ENCODE measurements at regions not wholly inside any gene's neighbourhood (a gene's known extent, or its start where the extent isn't known, plus 50 kb on each side); places are given as distances from the start of the nearest gene placed in this dataset.

DNA sequence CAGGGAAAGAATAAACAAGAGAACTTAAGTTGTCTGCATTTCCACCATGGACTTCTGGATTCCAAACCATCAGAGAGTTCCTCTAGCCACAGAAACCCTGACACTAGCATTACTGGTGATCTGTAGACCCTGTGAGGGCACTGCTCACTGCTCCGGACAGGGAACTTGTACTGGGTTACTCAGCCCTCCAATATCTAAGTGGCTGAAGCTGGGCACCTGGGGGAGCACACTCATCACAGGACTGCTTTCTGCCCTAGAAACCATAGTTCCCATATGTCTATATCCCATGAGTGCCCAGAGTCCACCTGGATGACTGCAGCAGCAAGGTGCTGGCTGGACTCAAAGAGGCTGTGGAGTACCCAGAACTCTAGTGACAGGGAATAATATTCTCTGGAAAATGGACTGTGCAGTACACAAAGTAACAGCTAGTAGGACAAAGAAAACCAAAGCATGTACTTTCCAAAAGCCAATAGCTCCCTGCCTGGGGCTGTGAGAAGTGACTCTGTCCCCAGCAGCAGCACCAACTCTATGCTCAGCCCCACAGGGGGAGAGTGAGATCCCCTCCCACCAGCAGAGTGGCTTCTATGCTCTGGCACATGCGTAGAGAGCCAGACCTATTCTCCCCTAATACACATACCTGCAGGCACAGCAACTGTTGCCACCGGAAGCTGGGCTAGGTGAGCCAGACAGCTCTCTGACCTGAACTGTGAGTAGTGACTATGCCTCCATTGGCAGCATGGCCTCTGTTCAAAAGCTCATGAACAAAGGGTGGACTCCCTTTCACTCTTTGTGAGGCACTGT, 472.9 kb upstream of the FTMT start:
- TF ChIP-seq CTCF (IDR thresholded peaks at IDR 0.05) (no peak), POLR2A (IDR thresholded peaks at IDR 0.05; ENCODE audit: low read length) (no peak), EP300 (IDR thresholded peaks at IDR 0.05) (no peak), CBX8 (IDR thresholded peaks at IDR 0.05) (no peak), POLR2AphosphoS2 (conservative IDR thresholded peaks at IDR 0.05; ENCODE audit: low read length) (no peak), E2F6 (IDR thresholded peaks at IDR 0.05; ENCODE audit: borderline replicate concordance, low read depth) (no peak), JUNB (IDR thresholded peaks at IDR 0.05) (no peak), RFX5 (IDR thresholded peaks at IDR 0.05) (no peak), HDAC2 (IDR thresholded peaks at IDR 0.05) (no peak), RARB (CRISPR knock-in tag; IDR thresholded peaks at IDR 0.05) (no peak), MAX (IDR thresholded peaks at IDR 0.05) (no peak), USF2 (IDR thresholded peaks at IDR 0.05) (no peak), KDM5A (IDR thresholded peaks at IDR 0.05) (no peak)
- TF ChIP-seq, protein P1, sequence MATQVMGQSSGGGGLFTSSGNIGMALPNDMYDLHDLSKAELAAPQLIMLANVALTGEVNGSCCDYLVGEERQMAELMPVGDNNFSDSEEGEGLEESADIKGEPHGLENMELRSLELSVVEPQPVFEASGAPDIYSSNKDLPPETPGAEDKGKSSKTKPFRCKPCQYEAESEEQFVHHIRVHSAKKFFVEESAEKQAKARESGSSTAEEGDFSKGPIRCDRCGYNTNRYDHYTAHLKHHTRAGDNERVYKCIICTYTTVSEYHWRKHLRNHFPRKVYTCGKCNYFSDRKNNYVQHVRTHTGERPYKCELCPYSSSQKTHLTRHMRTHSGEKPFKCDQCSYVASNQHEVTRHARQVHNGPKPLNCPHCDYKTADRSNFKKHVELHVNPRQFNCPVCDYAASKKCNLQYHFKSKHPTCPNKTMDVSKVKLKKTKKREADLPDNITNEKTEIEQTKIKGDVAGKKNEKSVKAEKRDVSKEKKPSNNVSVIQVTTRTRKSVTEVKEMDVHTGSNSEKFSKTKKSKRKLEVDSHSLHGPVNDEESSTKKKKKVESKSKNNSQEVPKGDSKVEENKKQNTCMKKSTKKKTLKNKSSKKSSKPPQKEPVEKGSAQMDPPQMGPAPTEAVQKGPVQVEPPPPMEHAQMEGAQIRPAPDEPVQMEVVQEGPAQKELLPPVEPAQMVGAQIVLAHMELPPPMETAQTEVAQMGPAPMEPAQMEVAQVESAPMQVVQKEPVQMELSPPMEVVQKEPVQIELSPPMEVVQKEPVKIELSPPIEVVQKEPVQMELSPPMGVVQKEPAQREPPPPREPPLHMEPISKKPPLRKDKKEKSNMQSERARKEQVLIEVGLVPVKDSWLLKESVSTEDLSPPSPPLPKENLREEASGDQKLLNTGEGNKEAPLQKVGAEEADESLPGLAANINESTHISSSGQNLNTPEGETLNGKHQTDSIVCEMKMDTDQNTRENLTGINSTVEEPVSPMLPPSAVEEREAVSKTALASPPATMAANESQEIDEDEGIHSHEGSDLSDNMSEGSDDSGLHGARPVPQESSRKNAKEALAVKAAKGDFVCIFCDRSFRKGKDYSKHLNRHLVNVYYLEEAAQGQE (IDR thresholded peaks at IDR 0.05): no peak
